ENCODE measurements at regions not wholly inside any gene's neighbourhood (a gene's known extent, or its start where the extent isn't known, plus 50 kb on each side); places are given as distances from the start of the nearest gene placed in this dataset.

DNA sequence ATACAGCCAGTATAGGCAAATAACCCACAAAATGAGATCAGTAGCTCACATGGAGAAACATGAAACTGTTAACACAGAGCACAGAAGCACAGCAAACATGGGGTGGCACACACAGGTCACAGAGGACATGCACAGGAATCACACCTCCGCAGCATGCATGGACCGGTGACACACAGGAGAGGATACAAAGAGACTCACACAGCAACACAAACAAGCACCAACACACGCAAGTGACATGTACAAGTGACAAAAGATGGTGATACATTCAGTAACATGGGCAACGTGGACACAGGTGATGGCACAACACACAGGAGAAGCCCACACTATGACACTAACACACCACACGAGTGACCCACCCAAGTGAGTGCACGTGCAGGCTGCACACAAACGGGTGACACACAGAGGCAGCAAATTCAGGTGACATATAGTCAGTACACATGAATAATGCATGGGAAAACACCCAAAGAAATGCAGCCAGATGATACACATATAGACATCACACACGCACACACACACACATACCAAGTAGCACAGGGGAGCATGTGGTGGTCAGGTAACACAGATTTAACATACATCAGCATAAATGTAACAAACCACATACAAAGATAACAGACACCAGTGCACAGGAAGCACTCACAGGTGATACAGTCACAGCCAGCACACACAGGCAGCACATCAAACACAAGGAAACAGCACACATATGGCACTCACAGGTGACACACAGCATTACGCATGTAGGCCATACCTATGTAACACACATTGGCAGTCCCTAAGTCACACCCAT lies 216.0 kb upstream of the SFSWAP start:
- TF ChIP-seq, protein P1, sequence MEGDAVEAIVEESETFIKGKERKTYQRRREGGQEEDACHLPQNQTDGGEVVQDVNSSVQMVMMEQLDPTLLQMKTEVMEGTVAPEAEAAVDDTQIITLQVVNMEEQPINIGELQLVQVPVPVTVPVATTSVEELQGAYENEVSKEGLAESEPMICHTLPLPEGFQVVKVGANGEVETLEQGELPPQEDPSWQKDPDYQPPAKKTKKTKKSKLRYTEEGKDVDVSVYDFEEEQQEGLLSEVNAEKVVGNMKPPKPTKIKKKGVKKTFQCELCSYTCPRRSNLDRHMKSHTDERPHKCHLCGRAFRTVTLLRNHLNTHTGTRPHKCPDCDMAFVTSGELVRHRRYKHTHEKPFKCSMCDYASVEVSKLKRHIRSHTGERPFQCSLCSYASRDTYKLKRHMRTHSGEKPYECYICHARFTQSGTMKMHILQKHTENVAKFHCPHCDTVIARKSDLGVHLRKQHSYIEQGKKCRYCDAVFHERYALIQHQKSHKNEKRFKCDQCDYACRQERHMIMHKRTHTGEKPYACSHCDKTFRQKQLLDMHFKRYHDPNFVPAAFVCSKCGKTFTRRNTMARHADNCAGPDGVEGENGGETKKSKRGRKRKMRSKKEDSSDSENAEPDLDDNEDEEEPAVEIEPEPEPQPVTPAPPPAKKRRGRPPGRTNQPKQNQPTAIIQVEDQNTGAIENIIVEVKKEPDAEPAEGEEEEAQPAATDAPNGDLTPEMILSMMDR (IDR thresholded peaks at IDR 0.05): no peak
- TF ChIP-seq POLR2A (IDR thresholded peaks at IDR 0.05) (no peak), EP300 (IDR thresholded peaks at IDR 0.05) (no peak)

Data from suprapubic skin (tissue), 3 donors.